Stomach (tissue), 4 donors: ENCODE measurements at regions not wholly inside any gene's neighbourhood (a gene's known extent, or its start where the extent isn't known, plus 50 kb on each side); places are given as distances from the start of the nearest gene placed in this dataset.

Source experiments
- CTCF ChIP-seq, 7 experiments: fragments of 450-650 bp in 4 of 7; fragments of 200-600 bp in 3 of 7; sonication (generic) in 3 of 7; IDR thresholded peaks; one replicate each; pipeline ENCODE4 v1.5.1; 2016 to 2019; ENCODE audit warnings: antibody characterized with exemption in 7 of 7, control low read depth in 2 of 7, mild to moderate bottlenecking in 1 of 7
- POLR2A ChIP-seq, 4 donors: fragments of 450-650 bp; IDR thresholded peaks; one replicate each; pipeline ENCODE4 v1.6.1; 2016; ENCODE audit warnings: antibody characterized with exemption in 4 of 4, control low read depth in 2 of 4, mild to moderate bottlenecking in 1 of 4, moderate library complexity in 1 of 4

DNA sequence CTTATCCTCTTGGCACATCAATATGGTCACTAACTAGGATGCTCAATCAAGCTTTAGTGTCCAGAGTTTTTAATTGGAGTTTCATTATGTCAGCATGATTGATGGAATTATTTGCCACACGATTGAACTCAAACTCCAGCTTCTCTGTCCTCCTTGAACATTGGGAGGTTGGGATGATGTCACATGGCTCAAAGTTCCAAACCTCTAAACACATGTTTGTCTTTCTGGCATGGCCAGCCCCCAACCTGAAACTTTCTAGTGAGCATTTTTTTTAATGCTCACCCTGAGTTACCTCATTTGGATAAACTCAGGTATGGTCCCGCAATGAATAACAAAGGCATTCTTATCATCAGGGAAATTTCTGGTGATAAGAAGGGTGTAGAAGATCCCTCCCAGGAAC is 86.0 kb downstream of the RHOU start:
- TF ChIP-seq POLR2A (IDR thresholded peaks at IDR 0.05) (no peak), CTCF (IDR thresholded peaks at IDR 0.05) (no peak)
